CD14-positive monocyte (primary cell): ENCODE measurements at regions not wholly inside any gene's neighbourhood (a gene's known extent, or its start where the extent isn't known, plus 50 kb on each side); places are given as distances from the start of the nearest gene placed in this dataset.

Source experiments
- DNase-seq, 3 donors: peaks; one replicate each; pipeline ENCODE4 v3.0.0-alpha.2; 2011 to 2022
- H2AFZ ChIP-seq: 2 replicates; pipeline ENCODE4 v1.6.0; 2012; ENCODE audit warnings: mild to moderate bottlenecking, low read depth, low read length, inconsistent platforms; ENCODE audit not compliant: insufficient read depth, poor library complexity, severe bottlenecking
- H3K27ac ChIP-seq, 2 donors: 1 replicate in 1 of 2; 2 replicates in 1 of 2; pipeline ENCODE4 v1.5.1; 2012 to 2013; ENCODE audit warnings: low read length in 2 of 2, control low read depth in 1 of 2, inconsistent platforms in 1 of 2, low read depth in 1 of 2, mild to moderate bottlenecking in 1 of 2
- H3K27me3 ChIP-seq, 2 donors: one replicate each; pipeline versions ENCODE4 v1.6.0 to v1.6.1; 2011 to 2013; ENCODE audit warnings: low read length in 2 of 2; ENCODE audit not compliant: control insufficient read depth in 2 of 2, insufficient read depth in 2 of 2
- H3K36me3 ChIP-seq, 2 donors: replicated peaks in 1 of 2; 1 replicate in 1 of 2; 2 replicates in 1 of 2; pipeline versions ENCODE4 v1.5.1 to v1.6.1; 2012 to 2013; ENCODE audit warnings: low read length in 2 of 2, control low read depth in 1 of 2, inconsistent platforms in 1 of 2, mild to moderate bottlenecking in 1 of 2; ENCODE audit not compliant: insufficient read depth in 2 of 2, control insufficient read depth in 1 of 2
- H3K4me1 ChIP-seq, 2 donors: 1 replicate in 1 of 2; 2 replicates in 1 of 2; pipeline versions ENCODE4 v1.5.1 to v1.6.1; 2012 to 2013; ENCODE audit warnings: low read length in 2 of 2, control low read depth in 1 of 2, inconsistent platforms in 1 of 2, mild to moderate bottlenecking in 1 of 2, moderate library complexity in 1 of 2; ENCODE audit not compliant: insufficient read depth in 2 of 2, control insufficient read depth in 1 of 2
- H3K4me2 ChIP-seq: replicated peaks from 2 replicates; pipeline ENCODE3; 2012; ENCODE audit warnings: low read length, moderate library complexity, mild to moderate bottlenecking; ENCODE audit not compliant: poor library complexity, severe bottlenecking; ENCODE audit errors: extremely low read depth
- H3K4me3 ChIP-seq, 3 experiments: fragments of 200-600 bp in 1 of 3; sonication (generic) in 1 of 3; replicated peaks in 1 of 3; 1 replicate in 2 of 3; 2 replicates in 1 of 3; pipeline ENCODE4 v1.5.1; 2011 to 2013; ENCODE audit warnings: low read length in 3 of 3, mild to moderate bottlenecking in 3 of 3, control low read depth in 2 of 3, low read depth in 2 of 3, inconsistent platforms in 1 of 3, moderate library complexity in 1 of 3
- H3K79me2 ChIP-seq: 2 replicates; pipeline ENCODE4 v1.6.0; 2012; ENCODE audit warnings: mild to moderate bottlenecking, control low read depth, inconsistent platforms, low read length, moderate library complexity; ENCODE audit not compliant: insufficient read depth
- H3K9ac ChIP-seq: 2 replicates; pipeline ENCODE4 v1.6.0; 2017; ENCODE audit warnings: low read length, mild to moderate bottlenecking; ENCODE audit not compliant: insufficient read depth, poor library complexity, severe bottlenecking
- H3K9me3 ChIP-seq, 2 donors: replicated peaks in 1 of 2; 1 replicate in 1 of 2; 2 replicates in 1 of 2; pipeline versions ENCODE4 v1.5.1 to v1.6.1; 2012 to 2013; ENCODE audit warnings: low read length in 2 of 2, control low read depth in 1 of 2; ENCODE audit not compliant: control insufficient read depth in 1 of 2, insufficient read depth in 1 of 2
- H4K20me1 ChIP-seq: 2 replicates; pipeline ENCODE4 v1.6.0; 2012; ENCODE audit warnings: mild to moderate bottlenecking, low read length, control low read depth, moderate library complexity; ENCODE audit not compliant: insufficient read depth
- H3K27ac Mint-ChIP-seq, 7 donors: one replicate each; pipeline ENCODE4 v1.8.0; 2020; ENCODE audit warnings: mild to moderate bottlenecking in 7 of 7, mixed read lengths in 7 of 7, moderate library complexity in 6 of 7, inconsistent platforms in 2 of 7
- H3K27me3 Mint-ChIP-seq, 3 donors: one replicate each; pipeline ENCODE4 v1.8.0; 2021 to 2022; ENCODE audit warnings: low read depth in 3 of 3, mild to moderate bottlenecking in 3 of 3, mixed read lengths in 3 of 3, moderate library complexity in 3 of 3, inconsistent platforms in 1 of 3
- H3K36me3 Mint-ChIP-seq, 2 donors: one replicate each; pipeline ENCODE4 v1.8.0; 2020; ENCODE audit warnings: mixed read lengths in 2 of 2, inconsistent platforms in 1 of 2, mild to moderate bottlenecking in 1 of 2
- H3K4me1 Mint-ChIP-seq: one replicate; pipeline ENCODE4 v1.8.0; 2020; ENCODE audit warnings: mild to moderate bottlenecking, mixed read lengths
- H3K4me3 Mint-ChIP-seq, 2 donors: one replicate each; pipeline ENCODE4 v1.8.0; 2020; ENCODE audit warnings: mild to moderate bottlenecking in 2 of 2, mixed read lengths in 2 of 2, moderate library complexity in 1 of 2
- H3K9me3 Mint-ChIP-seq, 7 donors: one replicate each; pipeline ENCODE4 v1.8.0; 2020 to 2022; ENCODE audit warnings: mixed read lengths in 7 of 7, mild to moderate bottlenecking in 6 of 7, moderate library complexity in 6 of 7, inconsistent platforms in 2 of 7
- WGBS: methylation state at CpG from one replicate; pipeline ENCODE4 v1.1.5; 2013; ENCODE audit warnings: missing lambda C conversion rate; ENCODE audit not compliant: insufficient coverage; 5-methylcytosine and 5-hydroxymethylcytosine counted together
- intact Hi-C, 2 donors: fragments of 100-400 bp; cut with micrococcal nuclease; formaldehyde crosslinking; loops; one replicate each; pipeline versions ENCODE4 v1.15.0 to v1.15.1; 2023
- TF ChIP-seq, protein P1 (sequence below): fragments of 200-600 bp; IDR thresholded peaks from one replicate; pipeline ENCODE4 v1.8.0; 2022; ENCODE audit warnings: antibody characterized with exemption, mild to moderate bottlenecking

DNA sequence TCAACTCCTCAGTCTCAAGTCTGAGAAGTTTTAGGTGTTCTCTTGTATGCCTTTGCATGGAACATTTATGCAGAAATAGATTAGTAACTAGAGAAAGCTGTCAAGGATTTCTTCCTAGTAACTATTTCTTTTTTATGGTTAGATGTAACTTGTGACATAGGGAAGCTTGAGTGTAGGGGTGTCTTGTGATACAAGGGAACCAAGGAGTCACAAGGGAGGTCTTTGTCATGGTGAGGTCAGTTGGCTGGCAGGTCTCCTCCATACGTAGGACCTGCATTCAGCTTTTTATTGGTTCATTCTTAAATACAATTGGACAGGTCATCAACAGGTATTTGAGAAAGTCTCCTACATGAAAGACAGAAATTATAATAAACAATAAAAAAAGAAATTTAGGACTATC, 394.0 kb upstream of the CCDC196 start:
- Histone ChIP-seq H3K4me3 (no peak overlapping the region), H2AFZ (no peak overlapping the region), H4K20me1 (no peaks in the 10 kb centered on the region), H3K9me3 (peaks cover 0 to 14% of the 10 kb centered on the region in 2 donors), H3K27me3 (no peaks in the 10 kb centered on the region), H3K4me1 (no peaks in the 10 kb centered on the region), H3K4me2 (no peak overlapping the region), H3K9ac (no peak overlapping the region), H3K79me2 (no peaks in the 10 kb centered on the region), H3K27ac (no peak overlapping the region), H3K36me3 (no peaks in the 10 kb centered on the region)
- H3K36me3 Mint-ChIP-seq = no peaks in the 10 kb centered on the region
- no peak overlapping the region for H3K27ac Mint-ChIP-seq
- no peak for DNase-seq
- H3K4me3 Mint-ChIP-seq = no peak overlapping the region
- TF ChIP-seq, protein P1, sequence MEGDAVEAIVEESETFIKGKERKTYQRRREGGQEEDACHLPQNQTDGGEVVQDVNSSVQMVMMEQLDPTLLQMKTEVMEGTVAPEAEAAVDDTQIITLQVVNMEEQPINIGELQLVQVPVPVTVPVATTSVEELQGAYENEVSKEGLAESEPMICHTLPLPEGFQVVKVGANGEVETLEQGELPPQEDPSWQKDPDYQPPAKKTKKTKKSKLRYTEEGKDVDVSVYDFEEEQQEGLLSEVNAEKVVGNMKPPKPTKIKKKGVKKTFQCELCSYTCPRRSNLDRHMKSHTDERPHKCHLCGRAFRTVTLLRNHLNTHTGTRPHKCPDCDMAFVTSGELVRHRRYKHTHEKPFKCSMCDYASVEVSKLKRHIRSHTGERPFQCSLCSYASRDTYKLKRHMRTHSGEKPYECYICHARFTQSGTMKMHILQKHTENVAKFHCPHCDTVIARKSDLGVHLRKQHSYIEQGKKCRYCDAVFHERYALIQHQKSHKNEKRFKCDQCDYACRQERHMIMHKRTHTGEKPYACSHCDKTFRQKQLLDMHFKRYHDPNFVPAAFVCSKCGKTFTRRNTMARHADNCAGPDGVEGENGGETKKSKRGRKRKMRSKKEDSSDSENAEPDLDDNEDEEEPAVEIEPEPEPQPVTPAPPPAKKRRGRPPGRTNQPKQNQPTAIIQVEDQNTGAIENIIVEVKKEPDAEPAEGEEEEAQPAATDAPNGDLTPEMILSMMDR = no peak
- no peaks in the 10 kb centered on the region for H3K4me1 Mint-ChIP-seq
- intact Hi-C loops = no loop called here
- peaks cover 0 to 6% (median 0%) of the 10 kb centered on the region in 7 donors for H3K9me3 Mint-ChIP-seq
- no CpG with 5 or more reads among the region's 1 CpG for WGBS
- peaks cover 0 to 3% (median 0%) of the 10 kb centered on the region in 3 donors for H3K27me3 Mint-ChIP-seq

DNA sequence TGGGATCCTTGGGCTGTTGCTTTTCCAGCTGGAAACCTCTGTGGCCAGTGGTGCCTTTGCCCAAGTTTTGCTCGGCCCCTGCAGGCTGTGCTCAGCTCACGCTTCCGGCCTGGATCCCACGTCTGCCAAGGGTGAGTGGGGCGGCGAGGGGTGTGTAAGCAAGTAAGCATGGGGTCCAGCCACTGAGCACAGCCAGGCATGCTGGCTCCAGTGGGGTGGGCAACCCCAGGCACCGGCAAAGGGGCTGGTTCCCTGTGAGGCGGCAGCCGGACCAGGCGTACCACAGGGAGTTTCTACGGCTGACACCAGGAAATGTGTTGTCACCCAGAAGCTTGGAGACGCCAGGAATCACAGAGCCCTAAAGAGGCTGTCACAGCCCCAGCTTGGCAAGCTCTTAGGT, 393.4 kb upstream of the CCDC196 start:
- Histone ChIP-seq H3K9me3 (peaks cover 0 to 14% of the 10 kb centered on the region in 2 donors), H3K4me3 (no peak overlapping the region), H3K36me3 (no peaks in the 10 kb centered on the region), H3K27ac (no peak overlapping the region), H3K4me1 (no peaks in the 10 kb centered on the region), H3K4me2 (no peak overlapping the region), H3K27me3 (no peaks in the 10 kb centered on the region), H3K79me2 (no peaks in the 10 kb centered on the region), H4K20me1 (no peaks in the 10 kb centered on the region), H2AFZ (no peak overlapping the region), H3K9ac (no peak overlapping the region)
- Mint-ChIP-seq H3K9me3 (peaks cover 0 to 6% (median 0%) of the 10 kb centered on the region in 7 donors), H3K27ac (no peak overlapping the region), H3K4me3 (no peak overlapping the region), H3K27me3 (peaks cover 0 to 3% (median 0%) of the 10 kb centered on the region in 3 donors), H3K4me1 (no peaks in the 10 kb centered on the region), H3K36me3 (no peaks in the 10 kb centered on the region)
- 98% methylated on average over 12 of the region's 12 CpGs for WGBS
- TF ChIP-seq, protein P1 = no peak
- DNase-seq = no peak
- intact Hi-C loops = no loop called here
